HG02981 (cell line): ENCODE measurements at regions not wholly inside any gene's neighbourhood (a gene's known extent, or its start where the extent isn't known, plus 50 kb on each side); places are given as distances from the start of the nearest gene placed in this dataset.
"Not testable (repeated sequence)": the region's sequence is repeated elsewhere in the genome, so short reads cannot be mapped to it uniquely, and the experiment has no call there.

Source experiments
- ATAC-seq: cut with Tn5 transposase; IDR thresholded peaks from one replicate; pipeline ENCODE4 v1.9.1; 2021; ENCODE audit warnings: mild to moderate bottlenecking, moderate library complexity; ENCODE audit not compliant: unreplicated experiment

DNA sequence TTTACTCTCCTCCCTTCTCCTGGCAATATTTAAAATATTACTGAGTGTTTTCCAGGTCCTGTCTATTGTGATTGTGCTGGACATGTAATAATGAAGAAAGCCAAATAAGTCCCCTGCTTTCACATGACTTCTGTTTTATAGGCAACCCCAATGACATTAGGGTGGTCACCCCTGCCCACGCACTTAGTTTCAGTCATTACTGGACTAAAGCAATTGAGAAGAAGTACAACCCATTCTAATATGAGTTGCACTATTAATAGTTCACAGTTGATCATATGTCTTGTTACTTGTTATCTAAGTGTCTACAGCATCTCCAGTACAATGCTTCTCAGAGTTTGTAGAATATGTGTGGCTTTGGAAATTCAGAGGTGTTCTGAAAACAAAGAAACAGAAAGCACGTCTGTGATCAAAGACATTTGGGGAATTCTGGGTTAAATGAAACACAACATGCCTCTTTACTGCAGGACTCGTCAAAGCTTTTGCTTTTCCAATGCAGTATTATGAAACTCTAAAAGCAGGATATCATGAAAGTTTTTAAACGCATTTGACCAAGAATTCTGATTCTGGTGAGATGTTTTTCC, 789.5 kb downstream of the DHX35 start:
- ATAC-seq: no peak

DNA sequence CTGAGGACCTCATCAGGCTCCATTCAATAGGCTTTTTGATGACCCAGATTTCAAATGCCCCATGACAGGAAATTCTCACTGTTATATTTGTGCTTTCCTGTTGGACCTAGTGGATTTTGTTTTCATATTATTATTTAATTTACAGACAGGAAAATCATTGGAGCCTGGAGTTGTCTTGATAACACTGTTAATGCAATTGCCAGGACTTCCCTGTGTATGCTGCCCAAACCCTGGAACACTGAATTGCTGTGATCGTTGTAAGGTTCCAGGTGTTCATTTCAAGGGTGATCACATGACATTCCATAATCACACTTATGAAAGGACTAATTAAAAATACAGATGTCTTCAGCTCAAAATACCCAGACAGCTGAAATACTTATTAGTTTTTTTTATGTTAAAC, 783.2 kb downstream of the DHX35 start:
- ATAC-seq: no peak

DNA sequence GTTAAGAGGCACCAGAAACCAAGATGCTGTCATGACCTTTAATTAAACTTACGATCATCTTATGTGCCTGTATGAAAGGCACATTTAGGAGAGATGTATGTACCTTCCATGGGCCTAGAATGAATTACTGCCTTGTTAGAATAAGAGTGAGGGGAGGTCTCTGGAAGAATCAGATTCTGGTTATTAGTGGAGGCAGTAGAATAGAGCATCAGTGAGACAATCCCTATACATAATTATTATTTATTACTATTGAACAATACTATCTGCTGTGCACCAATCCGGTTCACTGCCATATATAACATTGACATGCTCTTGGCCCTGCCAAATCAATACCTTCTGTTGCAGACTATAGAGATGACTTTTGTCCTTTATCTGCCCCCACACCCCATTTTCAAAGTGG, 776.5 kb downstream of the DHX35 start:
- ATAC-seq: no peak

DNA sequence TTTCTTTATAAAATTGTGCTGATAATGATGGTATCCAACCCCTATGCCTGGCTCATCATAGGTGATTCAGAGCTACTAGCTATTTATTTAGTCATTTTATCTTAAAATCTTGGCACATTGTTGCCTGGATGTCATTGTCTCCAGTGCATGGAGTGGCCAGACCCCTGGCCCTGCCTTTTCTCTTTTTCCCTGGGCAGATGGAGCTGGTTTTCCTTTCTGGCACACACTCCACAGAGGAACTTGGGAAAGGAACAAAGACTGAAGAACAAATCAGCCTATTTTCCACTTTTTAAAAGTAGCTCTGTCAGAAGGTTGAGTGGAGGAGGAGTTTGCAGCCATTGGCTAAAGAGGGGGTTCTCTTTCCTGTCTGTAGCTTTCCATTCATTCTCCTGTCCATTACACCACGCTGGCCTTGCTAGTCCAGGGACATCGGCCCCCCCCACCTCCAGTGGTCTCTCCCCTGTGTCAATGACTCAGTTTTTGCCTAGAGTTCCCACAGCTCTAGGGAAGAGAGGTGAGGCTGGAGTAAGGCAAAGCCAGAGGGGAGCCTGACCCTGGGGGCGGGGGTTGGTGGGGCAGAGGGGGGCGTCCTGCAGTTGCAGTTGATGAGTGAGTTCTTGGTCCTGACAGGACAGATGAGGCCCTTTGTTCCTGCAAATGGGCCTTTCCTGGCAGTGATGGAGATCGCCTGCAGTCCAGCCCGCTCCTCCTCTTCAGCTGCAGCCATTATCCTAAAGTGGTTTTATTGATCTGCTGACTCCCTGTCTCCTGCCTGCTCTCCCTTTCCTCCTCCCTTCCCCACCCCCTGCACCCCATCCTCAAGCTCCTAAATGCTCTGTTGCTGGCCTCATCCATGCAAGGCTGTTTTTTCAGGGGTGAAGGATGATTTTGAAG, 774.5 kb downstream of the DHX35 start:
- no peak for ATAC-seq

DNA sequence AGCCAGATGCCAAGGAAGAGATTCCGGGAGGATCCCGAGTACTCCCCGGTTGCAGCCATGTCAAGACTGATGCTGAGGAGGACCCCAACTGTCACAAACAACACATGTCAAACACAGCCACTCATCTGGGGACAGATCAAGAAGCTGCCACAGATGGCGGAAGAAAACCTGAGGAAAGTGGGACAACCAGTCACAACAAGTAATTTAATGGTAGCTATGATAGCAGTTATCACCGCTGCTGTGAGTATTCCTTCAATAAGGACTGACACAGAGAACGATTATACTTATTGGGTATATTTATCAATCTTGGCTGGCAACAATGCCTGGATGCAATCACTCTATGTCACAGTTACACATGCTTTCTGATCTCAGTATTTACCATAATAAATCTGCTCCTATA, 763.4 kb downstream of the DHX35 start:
- not testable (repeated sequence) for ATAC-seq

DNA sequence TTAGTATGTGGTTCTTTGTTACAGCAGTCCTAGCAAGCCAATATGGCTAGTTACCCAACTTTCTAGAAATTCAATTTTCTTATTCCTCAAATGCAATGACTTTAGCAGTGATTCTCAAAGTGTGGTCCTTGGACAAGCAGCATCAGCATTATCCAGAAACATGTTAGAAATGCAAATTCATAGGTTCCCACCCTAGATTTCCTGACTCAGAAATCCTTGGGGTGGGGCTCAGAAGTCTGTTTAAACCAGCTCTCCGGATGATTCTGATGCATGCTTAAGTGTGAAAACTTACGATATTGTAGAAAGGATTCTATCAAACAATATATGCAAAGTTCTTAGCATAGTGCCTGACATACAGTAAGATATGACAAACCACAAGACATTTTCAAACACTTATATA, 757.1 kb downstream of the DHX35 start:
- no peak for ATAC-seq

DNA sequence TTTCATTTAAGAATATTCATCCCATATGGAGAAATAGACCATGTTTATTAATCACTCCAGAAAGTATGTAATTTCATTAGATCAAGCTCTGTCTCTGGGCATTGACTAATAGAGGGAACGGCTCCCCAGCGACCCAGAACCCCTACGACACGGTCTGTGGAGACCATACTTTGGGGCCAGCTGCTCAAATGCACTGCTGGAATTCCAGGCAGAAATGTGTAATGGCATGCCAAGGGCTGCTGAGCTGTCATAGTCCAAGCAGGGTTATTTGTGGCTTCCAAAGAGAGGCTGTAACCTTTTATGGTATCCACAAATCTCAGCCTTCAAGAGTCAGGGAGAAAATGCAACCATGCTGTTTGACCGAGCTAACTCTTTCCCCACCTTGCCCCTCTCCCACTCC, 755.8 kb downstream of the DHX35 start:
- no peak for ATAC-seq

DNA sequence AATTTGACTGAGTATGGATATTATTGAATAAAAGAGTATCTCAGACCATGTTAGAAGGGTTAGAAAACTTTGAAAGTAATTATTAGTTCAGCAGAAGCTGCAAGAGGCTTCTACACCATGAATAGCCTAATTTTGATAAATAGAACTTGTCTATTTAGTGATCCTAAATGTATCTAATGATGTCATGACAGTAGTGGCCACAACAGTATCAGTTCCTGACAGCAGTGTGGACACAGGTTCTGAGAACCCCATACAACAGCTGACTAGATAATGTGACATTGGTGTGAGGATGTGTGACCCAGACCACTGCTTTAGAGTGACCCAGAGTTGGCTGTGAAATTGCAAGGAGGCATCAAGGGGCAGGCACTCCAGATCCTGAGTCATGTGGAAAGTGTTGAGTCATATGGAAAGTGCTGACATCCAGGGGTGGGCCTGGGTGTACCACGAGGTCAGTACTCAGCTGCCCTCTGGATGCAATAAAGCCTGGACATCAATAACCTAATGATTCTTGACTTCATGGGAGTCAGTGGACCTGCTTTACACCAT, 754.7 kb downstream of the DHX35 start:
- no peak for ATAC-seq

DNA sequence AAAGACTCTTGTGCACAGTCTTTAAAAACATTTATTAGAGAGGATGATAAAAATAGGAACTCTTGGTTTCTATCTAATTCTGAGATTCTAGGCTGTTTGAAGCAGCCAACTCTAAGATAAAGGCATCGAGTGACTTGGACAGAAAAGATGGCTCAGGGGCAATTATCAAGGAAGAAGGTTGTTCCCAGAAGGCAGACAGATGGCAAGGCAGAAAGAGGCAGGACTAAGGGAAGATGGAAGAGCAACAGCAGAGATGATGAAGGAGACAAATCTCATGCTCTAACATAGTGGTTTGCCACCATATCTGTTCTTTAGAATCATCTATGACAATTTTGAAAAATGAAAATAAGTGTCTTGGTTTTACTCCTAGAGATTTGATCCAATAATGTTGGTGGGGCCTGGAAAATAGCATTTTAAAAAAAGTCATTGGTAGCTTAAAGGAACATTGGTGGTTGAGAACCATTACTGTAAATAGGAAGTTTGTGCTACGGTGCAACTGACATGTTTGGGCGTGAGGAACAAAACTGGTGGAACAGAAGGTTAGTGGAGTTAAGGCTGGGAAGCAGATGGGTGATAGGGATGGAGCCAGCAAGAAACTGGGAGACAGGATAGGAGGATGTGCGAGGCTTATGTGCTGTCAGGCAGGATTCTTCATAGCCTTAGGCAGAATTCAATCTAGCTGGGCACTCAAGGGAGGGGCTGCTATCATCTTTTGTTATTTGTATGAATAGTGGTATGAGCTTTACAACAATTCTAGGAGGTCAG, 751.1 kb downstream of the DHX35 start:
- no peak for ATAC-seq

DNA sequence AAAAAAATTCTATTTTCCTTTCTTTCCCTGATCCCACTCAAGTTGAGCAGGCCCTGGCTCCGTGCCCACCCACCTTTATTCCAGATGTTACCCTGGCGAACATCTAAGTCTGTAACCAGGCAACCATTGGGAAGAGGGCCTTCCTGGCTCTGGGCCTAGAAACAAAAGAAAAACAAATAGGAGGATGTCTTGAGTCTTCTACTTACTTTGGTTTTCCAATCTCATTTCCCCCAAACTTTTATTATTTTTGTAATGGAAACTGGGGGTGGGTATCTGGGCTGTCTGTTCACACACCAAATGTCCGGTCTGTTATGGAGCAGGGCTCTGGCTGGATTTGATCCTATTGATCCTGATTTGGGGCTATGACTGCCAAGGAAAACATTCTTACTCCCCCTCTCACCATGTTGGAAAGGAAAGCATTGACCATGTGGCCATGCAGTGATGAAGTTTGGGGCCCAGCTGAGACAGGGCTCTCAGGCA, 744.1 kb downstream of the DHX35 start:
- no peak for ATAC-seq

DNA sequence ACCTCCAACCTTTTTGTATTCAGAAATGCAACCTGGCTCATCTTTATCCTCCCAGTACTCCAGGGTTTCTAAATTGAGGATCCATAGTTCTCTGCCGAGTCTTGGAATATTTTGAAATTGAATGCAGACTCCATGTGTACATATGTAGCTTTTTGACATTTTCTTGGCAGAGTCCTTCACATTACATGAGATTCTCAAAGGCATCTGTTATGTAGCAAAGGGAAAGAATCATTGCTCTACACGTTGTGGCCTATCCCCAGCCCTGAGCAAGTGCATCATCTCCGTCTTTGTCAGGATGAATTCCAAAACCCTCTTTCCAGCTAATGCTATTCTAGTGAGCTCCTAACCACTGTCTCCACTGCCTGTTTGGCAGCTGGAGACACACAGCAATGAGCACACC, 742.9 kb downstream of the DHX35 start:
- no peak for ATAC-seq

DNA sequence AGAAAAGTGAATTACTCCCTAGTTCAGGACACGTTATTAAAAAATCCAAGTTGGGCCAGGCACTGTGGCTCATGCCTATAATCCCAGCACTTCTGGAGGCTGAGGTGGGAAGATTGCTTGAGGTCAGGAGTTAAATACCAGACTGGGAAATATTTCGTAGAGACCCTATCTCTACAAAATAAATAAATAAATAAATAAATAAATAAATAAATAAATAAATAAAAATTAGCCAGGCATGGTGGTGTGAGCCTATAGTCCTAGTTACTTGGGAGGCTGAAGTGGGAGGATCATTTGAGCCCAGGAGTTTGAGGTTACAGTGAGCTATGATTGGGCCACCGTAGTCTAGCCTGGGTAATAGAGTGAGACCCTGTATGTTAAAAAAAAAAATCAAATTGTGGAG, 741.2 kb downstream of the DHX35 start:
- ATAC-seq: not testable (repeated sequence)

DNA sequence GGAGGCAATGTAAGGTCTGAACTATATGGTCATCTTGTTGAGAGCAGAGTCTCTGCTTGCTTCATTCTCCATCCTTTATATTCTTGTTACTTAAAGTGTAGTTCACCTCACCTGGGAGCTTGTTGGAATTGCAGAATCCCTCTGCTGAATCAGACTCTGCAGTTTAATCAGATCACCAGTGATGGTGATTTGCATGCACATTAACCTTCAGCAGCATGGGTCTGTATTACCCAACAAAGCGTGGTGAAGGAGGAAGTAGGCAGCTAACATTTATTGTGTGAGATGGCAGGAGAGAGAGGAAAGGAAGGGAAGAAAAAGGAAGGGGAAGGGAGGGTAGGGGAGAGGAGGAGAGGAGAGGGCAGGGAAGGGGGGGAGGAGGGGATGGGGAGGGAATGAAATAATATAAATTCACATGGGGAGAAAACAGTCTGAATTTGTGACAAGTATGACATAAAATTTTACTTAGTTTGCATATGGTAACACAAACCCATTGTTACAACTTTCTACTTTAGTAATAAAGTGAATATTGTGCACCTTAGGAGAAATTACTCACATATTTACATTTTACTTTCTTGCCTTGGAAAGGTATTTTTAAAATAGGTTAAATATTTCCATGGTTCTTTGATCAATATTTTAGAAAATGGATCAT, 740.7 kb downstream of the DHX35 start:
- no peak for ATAC-seq

DNA sequence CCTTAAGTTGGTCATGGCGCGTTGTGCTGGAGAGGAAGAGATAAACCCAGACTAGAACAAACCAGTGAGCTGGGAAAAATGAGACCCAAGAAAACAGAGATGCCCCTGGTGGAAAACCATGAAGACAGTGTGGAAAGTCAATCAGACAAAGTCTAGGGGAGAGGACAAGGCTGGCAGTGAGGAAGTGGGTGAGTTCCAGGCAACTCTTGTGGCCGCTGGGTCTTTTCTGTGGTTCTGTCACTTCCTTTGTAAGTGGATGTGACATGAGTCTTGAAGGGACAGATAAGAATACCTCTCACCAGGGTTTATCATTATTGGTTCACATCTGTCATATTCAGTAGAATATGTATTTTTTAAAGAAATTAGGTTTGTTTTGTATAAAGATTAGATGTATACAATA, 738.4 kb downstream of the DHX35 start:
- ATAC-seq: no peak

DNA sequence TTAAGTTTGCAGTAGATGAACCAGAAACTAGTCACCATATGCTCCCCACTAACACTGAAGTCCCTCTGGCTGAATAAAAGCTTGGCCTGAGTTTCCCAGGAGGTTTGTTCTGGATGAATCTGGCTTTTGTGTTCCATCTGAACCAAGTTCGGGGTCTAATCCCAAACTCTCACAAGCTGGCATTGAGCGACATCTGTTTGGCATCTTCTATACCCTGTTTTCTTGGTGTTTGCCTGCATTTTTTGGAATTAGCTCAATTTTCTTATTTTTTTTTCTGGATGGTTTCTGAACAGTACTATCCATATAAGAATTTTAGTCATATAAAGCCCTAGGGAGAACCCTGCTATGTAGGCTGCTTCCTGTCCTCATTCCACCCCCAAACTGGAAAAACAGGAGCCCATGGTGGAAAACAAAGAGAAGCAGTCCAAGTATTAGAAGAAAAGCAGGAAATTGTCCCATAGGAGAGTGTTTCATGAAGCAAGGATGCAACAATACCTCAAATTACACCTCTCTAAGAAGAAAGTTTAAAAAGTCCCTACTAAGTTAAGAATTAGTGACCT, 737.1 kb downstream of the DHX35 start:
- no peak for ATAC-seq

DNA sequence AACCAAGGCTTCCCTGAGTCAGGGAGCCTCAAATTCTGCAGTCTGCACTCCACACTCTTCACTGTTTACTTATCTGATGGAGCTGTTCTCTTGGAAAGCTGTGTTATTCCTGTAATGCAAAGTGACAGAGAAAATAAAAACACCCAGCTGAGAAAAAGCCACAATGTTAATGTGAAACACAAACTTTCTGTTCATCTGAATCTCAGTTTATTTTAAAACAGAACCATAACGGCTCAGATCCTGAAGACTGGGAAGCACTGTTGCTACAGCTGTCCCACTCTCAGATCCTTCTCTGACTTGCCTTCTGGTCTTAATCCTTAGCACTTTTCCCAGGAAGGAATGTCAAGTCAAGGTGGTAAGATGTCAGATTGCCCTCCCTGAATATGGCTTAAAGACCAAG, 736.6 kb downstream of the DHX35 start:
- ATAC-seq: no peak

DNA sequence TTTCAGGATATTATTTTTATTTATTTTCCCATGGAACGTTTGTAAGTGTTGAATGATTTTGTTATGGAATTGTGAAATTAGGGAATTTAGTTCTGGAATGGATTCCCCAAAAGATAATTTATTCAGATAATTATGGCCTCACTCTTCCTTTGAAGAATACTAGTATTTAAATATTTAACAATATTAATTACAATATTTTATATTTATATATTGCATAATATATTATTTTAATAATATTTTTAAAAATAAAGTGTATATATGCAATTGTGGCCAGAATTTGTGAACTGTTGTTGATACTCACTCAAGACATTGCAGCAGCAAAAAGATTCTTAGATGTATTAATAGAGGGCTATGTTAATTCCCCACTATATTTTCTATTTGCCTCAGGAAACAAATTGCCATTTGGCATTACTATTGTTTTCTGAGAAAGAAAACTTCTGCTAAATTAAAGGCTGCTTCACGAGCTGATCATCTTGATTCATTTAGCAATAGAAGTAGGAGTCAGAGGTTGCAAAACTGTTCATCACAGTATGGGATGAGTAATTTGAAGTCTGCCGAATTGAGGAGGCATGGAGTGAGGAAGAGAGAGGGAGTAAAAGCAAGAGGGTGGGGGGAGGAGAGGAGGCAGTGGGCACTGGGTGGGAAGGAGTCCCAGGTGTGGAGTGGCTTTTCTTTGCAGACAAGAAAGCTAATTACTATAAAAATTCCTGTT, 729.2 kb downstream of the DHX35 start:
- no peak for ATAC-seq

DNA sequence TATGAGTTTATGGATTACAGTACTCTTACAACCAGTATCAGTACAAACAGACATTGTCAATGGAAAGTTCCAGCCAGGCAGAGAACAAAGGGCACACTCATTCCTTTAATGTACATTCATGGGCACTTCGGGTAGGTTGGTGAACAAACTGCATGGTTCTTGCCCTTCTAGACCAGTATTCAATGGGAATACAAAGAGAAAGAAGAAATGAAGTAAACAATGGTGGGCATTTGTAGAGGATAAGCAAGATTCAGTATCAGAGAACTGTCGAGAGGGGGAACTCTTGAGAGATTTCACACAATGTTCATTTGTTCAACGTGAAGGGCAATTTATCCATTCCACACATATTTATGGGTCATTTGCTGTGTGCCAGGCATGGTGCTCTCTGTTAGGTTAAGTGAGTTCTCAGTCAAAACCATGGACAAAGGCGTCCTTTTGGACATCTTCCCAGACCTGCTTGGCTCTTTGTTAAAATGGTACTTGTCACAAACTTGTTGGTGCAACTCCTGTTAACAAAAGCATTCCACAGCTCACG, 714.8 kb downstream of the DHX35 start:
- no peak for ATAC-seq

DNA sequence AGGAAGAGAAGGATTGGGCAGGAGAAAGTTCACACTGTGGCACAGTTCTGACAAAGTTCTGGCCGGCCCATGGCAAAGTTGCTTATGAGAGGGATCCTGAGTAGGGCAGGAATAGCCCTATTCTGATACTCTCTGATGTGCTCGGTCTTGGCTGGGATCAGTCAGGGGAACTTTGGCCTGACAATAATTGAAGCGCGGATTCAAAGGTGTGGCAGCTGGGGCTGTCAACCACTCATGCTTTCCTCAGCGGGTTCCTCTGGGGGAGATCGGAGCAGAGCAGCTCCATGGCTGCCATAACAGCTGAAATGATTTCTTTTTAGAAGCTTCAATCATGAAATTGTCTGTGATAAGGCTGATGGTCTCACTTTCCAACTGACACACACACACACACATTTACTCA, 714.1 kb downstream of the DHX35 start:
- ATAC-seq: no peak

DNA sequence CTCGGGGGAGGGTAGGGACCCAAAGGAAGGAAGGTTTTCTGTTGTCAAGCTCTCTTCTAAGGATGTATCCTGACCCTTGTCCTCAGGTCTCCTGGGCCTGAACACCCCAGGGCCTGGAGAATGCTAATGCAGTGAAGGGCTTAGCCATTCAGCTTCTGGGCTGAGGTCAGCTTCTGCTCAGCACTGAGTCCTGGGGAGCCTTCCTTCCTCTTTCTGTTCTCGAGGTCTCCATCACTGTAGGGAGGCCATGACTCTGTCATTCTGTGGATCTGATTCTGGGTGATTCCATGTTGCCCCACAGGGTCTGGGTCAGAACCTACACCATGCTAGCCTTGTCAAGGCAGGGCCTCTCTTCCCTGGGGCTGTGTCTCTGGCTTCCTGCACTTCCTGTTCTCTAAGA, 712.7 kb downstream of the DHX35 start:
- ATAC-seq: no peak
